B cell (primary cell): ENCODE measurements at regions not wholly inside any gene's neighbourhood (a gene's known extent, or its start where the extent isn't known, plus 50 kb on each side); places are given as distances from the start of the nearest gene placed in this dataset.

Experiments
- ATAC-seq: fragments of 200-7000 bp; cut with Tn5 transposase; one replicate; pipeline ENCODE4 v1.10.0; 2021; ENCODE audit warnings: low read depth, mild to moderate bottlenecking, moderate number of reproducible peaks, moderate library complexity
- CTCF ChIA-PET: fragments of 350-600 bp; sonication (Branson Sonifier 250); formaldehyde crosslinking; loops from one replicate; lab custom pipeline; 2021; ENCODE audit warnings: antibody characterized with exemption, inconsistent platforms; lab: Charles Lee
- POLR2A ChIA-PET: fragments of 350-600 bp; sonication (Branson Sonifier 250); formaldehyde crosslinking; loops from one replicate; lab custom pipeline; 2021; ENCODE audit warnings: antibody characterized with exemption; lab: Charles Lee
- DNase-seq: peaks from one replicate; pipeline ENCODE4 v3.0.0; 2013
- H2AFZ ChIP-seq: 2 replicates; pipeline ENCODE4 v1.6.1; 2012; ENCODE audit warnings: mild to moderate bottlenecking, low read depth, low read length; ENCODE audit not compliant: insufficient read depth, poor library complexity, severe bottlenecking
- H3K27ac ChIP-seq, 2 donors: 1 replicate in 1 of 2; 2 replicates in 1 of 2; pipeline ENCODE4 v1.5.1; 2012 to 2013; ENCODE audit warnings: low read length in 2 of 2, mild to moderate bottlenecking in 2 of 2, moderate library complexity in 1 of 2
- H3K27me3 ChIP-seq, 4 experiments: fragments of 200-600 bp in 1 of 4; sonication (generic) in 1 of 4; replicated peaks in 1 of 4; 1 replicate in 2 of 4; 2 replicates in 2 of 4; pipeline versions ENCODE4 v1.6.1 to v1.7.0; 2013 to 2016; ENCODE audit warnings: low read length in 3 of 4, mild to moderate bottlenecking in 2 of 4, mixed read lengths in 1 of 4, moderate library complexity in 1 of 4; ENCODE audit not compliant: insufficient read depth in 4 of 4, control insufficient read depth in 3 of 4; ENCODE audit errors: control extremely low read depth in 1 of 4
- H3K36me3 ChIP-seq, 2 experiments: replicated peaks in 1 of 2; 1 replicate in 1 of 2; 2 replicates in 1 of 2; pipeline versions ENCODE4 v1.6.1 to v1.7.1; 2013; ENCODE audit warnings: low read length in 1 of 2; ENCODE audit not compliant: insufficient read depth in 2 of 2, control insufficient read depth in 1 of 2; ENCODE audit errors: control extremely low read depth in 1 of 2, extremely low read depth in 1 of 2
- H3K4me1 ChIP-seq, 2 donors: fragments of 200-600 bp in 1 of 2; sonication (generic) in 1 of 2; 1 replicate in 1 of 2; 2 replicates in 1 of 2; pipeline versions ENCODE4 v1.5.1 to v1.6.1; 2013 to 2017; ENCODE audit warnings: low read length in 2 of 2; ENCODE audit not compliant: control insufficient read depth in 2 of 2, insufficient read depth in 2 of 2
- H3K4me2 ChIP-seq: replicated peaks from 2 replicates; pipeline ENCODE3; 2012; ENCODE audit warnings: mild to moderate bottlenecking, low read depth, low read length; ENCODE audit not compliant: poor library complexity, severe bottlenecking
- H3K4me3 ChIP-seq, 5 experiments: fragments of 200-600 bp in 1 of 5; sonication (generic) in 1 of 5; 1 replicate in 3 of 5; 2 replicates in 2 of 5; pipeline versions ENCODE4 v1.5.1 to v1.7.0; 2011 to 2016; ENCODE audit warnings: low read length in 4 of 5, mild to moderate bottlenecking in 4 of 5, low read depth in 2 of 5, control low read depth in 1 of 5, moderate library complexity in 1 of 5; ENCODE audit not compliant: insufficient read depth in 1 of 5; ENCODE audit errors: control extremely low read depth in 1 of 5, extremely low read depth in 1 of 5
- H3K79me2 ChIP-seq: fragments of 200-600 bp; sonication (generic); one replicate; pipeline ENCODE4 v1.6.0; 2016; ENCODE audit warnings: low read length; ENCODE audit not compliant: control insufficient read depth, insufficient read depth
- H3K9ac ChIP-seq: fragments of 200-600 bp; sonication (generic); 2 replicates; pipeline ENCODE4 v1.6.1; 2017; ENCODE audit warnings: mild to moderate bottlenecking, low read length, moderate library complexity
- H3K9me3 ChIP-seq, 3 donors: one replicate each; pipeline versions ENCODE4 v1.6.1 to v1.7.1; 2013; ENCODE audit warnings: low read length in 2 of 3; ENCODE audit not compliant: control insufficient read depth in 2 of 3, insufficient read depth in 1 of 3; ENCODE audit errors: control extremely low read depth in 1 of 3
- H4K20me1 ChIP-seq: 2 replicates; pipeline ENCODE4 v1.6.0; 2012; ENCODE audit warnings: mild to moderate bottlenecking, low read length; ENCODE audit not compliant: insufficient read depth, control insufficient read depth, poor library complexity, severe bottlenecking
- H3K27ac Mint-ChIP-seq: one replicate; pipeline ENCODE4 v1.8.0; 2021; ENCODE audit warnings: mixed read lengths
- H3K27me3 Mint-ChIP-seq: one replicate; pipeline ENCODE4 v1.8.0; 2021; ENCODE audit warnings: mixed read lengths
- H3K4me1 Mint-ChIP-seq: one replicate; pipeline ENCODE4 v1.8.0; 2021; ENCODE audit warnings: mixed read lengths
- H3K4me3 Mint-ChIP-seq: one replicate; pipeline ENCODE4 v1.8.0; 2021; ENCODE audit warnings: mixed read lengths
- H3K9me3 Mint-ChIP-seq: one replicate; pipeline ENCODE4 v1.8.0; 2022; ENCODE audit warnings: mixed read lengths; ENCODE audit not compliant: insufficient read depth
- CTCF ChIP-seq: fragments of 200-600 bp; IDR thresholded peaks from one replicate; pipeline ENCODE4 v1.8.0; 2022; ENCODE audit warnings: antibody characterized with exemption, mild to moderate bottlenecking
- EZH2 ChIP-seq: IDR thresholded peaks from 2 replicates; pipeline ENCODE4 v1.6.1; 2012; ENCODE audit warnings: borderline replicate concordance, low read depth, mild to moderate bottlenecking, moderate library complexity, low read length; ENCODE audit not compliant: insufficient read depth, poor library complexity, severe bottlenecking
- WGBS: methylation state at CpG from one replicate; pipeline ENCODE4 v1.1.5; 2013; ENCODE audit warnings: missing lambda C conversion rate; ENCODE audit not compliant: insufficient coverage; 5-methylcytosine and 5-hydroxymethylcytosine counted together
- intact Hi-C: fragments of 100-400 bp; cut with micrococcal nuclease; formaldehyde crosslinking; loops from one replicate; pipeline ENCODE4 v1.10.0; 2022

- DNase-seq (no peak), ATAC-seq (no peak)
- WGBS = 83% methylated on average over 1 of the region's 1 CpG
- Histone ChIP-seq H3K9ac (no peak overlapping the region), H3K4me2 (no peak overlapping the region), H3K27me3 (no peaks in the 10 kb centered on the region), H4K20me1 (no peaks in the 10 kb centered on the region), H3K36me3 (no peaks in the 10 kb centered on the region), H3K9me3 (peaks cover 0 to 6% (median 0%) of the 10 kb centered on the region in 3 donors), H3K4me1 (no peaks in the 10 kb centered on the region), H2AFZ (no peak overlapping the region), H3K79me2 (no peaks in the 10 kb centered on the region), H3K4me3 (no peak overlapping the region), H3K27ac (no peak overlapping the region)
- Mint-ChIP-seq H3K4me3 (no peak overlapping the region), H3K9me3 (no peaks in the 10 kb centered on the region), H3K4me1 (peaks cover 12% of the 10 kb centered on the region), H3K27me3 (no peaks in the 10 kb centered on the region), H3K27ac (no peak overlapping the region)
- ChIA-PET CTCF (no interaction called here), POLR2A (no interaction called here)
- intact Hi-C loops = no loop called here
- no peak for TF ChIP-seq EZH2
- TF ChIP-seq CTCF = no peak
Observed at GRCh38 chr18:52000435-52000834, 339.6 kb upstream of the DCC start.

GRCh38 chr18:52001106-52001505, 338.9 kb upstream of the DCC start:
- ChIA-PET POLR2A (no interaction called here), CTCF (no interaction called here)
- Mint-ChIP-seq H3K4me1 (peaks cover 12% of the 10 kb centered on the region), H3K9me3 (no peaks in the 10 kb centered on the region), H3K27me3 (no peaks in the 10 kb centered on the region), H3K4me3 (no peak overlapping the region), H3K27ac (no peak overlapping the region)
- no peaks in the 10 kb centered on the region for H3K79me2 ChIP-seq
- no peak overlapping the region for H3K4me2 ChIP-seq
- no peak overlapping the region for H3K27ac ChIP-seq
- intact Hi-C loops = no loop called here
- H3K36me3 ChIP-seq = no peaks in the 10 kb centered on the region
- no peaks in the 10 kb centered on the region for H3K4me1 ChIP-seq
- H3K9ac ChIP-seq = no peak overlapping the region
- no peak overlapping the region for H3K4me3 ChIP-seq
- 83% methylated on average over 1 of the region's 1 CpG for whole genome bisulfite sequencing
- DNase-seq (no peak), ATAC-seq (no peak)
- no peak for TF ChIP-seq CTCF
- TF ChIP-seq EZH2 = no peak
- no peaks in the 10 kb centered on the region for H4K20me1 ChIP-seq
- H3K9me3 ChIP-seq = peaks cover 0 to 6% (median 0%) of the 10 kb centered on the region in 3 donors
- H3K27me3 ChIP-seq = no peaks in the 10 kb centered on the region
- H2AFZ ChIP-seq = no peak overlapping the region
